Lower leg skin (tissue), 3 donors: ENCODE measurements at regions not wholly inside any gene's neighbourhood (a gene's known extent, or its start where the extent isn't known, plus 50 kb on each side); places are given as distances from the start of the nearest gene placed in this dataset.

Experiments
- CTCF ChIP-seq, 3 donors: fragments of 450-650 bp; IDR thresholded peaks; one replicate each; pipeline ENCODE4 v1.5.1; 2016; ENCODE audit warnings: antibody characterized with exemption in 3 of 3, mild to moderate bottlenecking in 3 of 3, moderate library complexity in 2 of 3
- POLR2A ChIP-seq, 2 donors: fragments of 450-650 bp; IDR thresholded peaks; one replicate each; pipeline ENCODE4 v1.6.1; 2016 to 2017; ENCODE audit warnings: antibody characterized with exemption in 2 of 2, mild to moderate bottlenecking in 1 of 2, moderate library complexity in 1 of 2

- no peak for TF ChIP-seq CTCF (IDR thresholded peaks at IDR 0.05)
- TF ChIP-seq POLR2A (IDR thresholded peaks at IDR 0.05) = no peak
These were observed 52.8 kb upstream of the ACTRT2 start for GRCh38 chr1:2968471-2968881.
